Panc1 (cell line): ENCODE measurements at regions not wholly inside any gene's neighbourhood (a gene's known extent, or its start where the extent isn't known, plus 50 kb on each side); places are given as distances from the start of the nearest gene placed in this dataset.

Source experiments
- ATAC-seq: fragments of 200-7000 bp; cut with Tn5 transposase; 2 replicates; pipeline ENCODE4 v1.9.1; 2020; ENCODE audit warnings: mild to moderate bottlenecking, moderate library complexity
- BruUV-seq: library from RNA; stranded (reverse); fragments of 400-500 nt; replicated peaks from 2 replicates; lab custom pipeline; 2021; lab: Mats Ljungman, UMichigan
- CTCF ChIA-PET: fragments of 300-600 bp; sonication (Branson Sonifier 250); formaldehyde crosslinking; loops from one replicate; lab custom pipeline; 2022; ENCODE audit warnings: antibody characterized with exemption; lab: Charles Lee
- POLR2A ChIA-PET: fragments of 300-600 bp; sonication (Branson Sonifier 250); formaldehyde crosslinking; loops from one replicate; lab custom pipeline; 2022; ENCODE audit warnings: antibody characterized with exemption; lab: Charles Lee
- DNase-seq: peaks from one replicate; pipeline ENCODE4 v3.0.0-alpha.2; 2010; ENCODE audit warnings: low read depth, low spot score
- H3K27ac ChIP-seq: 2 replicates; pipeline ENCODE4 v1.5.1; 2011; ENCODE audit warnings: mild to moderate bottlenecking, low read length, inconsistent platforms
- H3K27me3 ChIP-seq: fragments of 200-500 bp; sonication (Bioruptor generic); 2 replicates; pipeline ENCODE4 v1.6.0; 2014; ENCODE audit warnings: low read length, inconsistent platforms; ENCODE audit not compliant: control insufficient read depth, insufficient read depth
- H3K36me3 ChIP-seq: fragments of 200-500 bp; sonication (Bioruptor generic); 2 replicates; pipeline ENCODE4 v1.5.1; 2014; ENCODE audit warnings: inconsistent platforms, mild to moderate bottlenecking, low read length, moderate library complexity; ENCODE audit not compliant: control insufficient read depth, insufficient read depth
- H3K4me1 ChIP-seq: 2 replicates; pipeline ENCODE4 v1.5.1; 2011; ENCODE audit warnings: inconsistent platforms, mild to moderate bottlenecking, low read length, moderate library complexity; ENCODE audit not compliant: control insufficient read depth, insufficient read depth
- H3K4me3 ChIP-seq, 2 experiments: 2 replicates each; pipeline ENCODE4 v1.5.1; 2011 to 2012; ENCODE audit warnings: low read depth in 2 of 2, low read length in 2 of 2, mild to moderate bottlenecking in 2 of 2, inconsistent platforms in 1 of 2, moderate library complexity in 1 of 2
- H3K9me3 ChIP-seq: fragments of 200-500 bp; sonication (Bioruptor generic); 2 replicates; pipeline ENCODE4 v1.5.1; 2014; ENCODE audit warnings: low read depth, mild to moderate bottlenecking, inconsistent platforms, low read length, moderate library complexity; ENCODE audit not compliant: control insufficient read depth, insufficient read depth
- POLR2AphosphoS5 ChIP-seq: IDR thresholded peaks from 2 replicates; pipeline ENCODE4 v1.6.1; 2012; ENCODE audit warnings: mild to moderate bottlenecking, low read depth, low read length, moderate library complexity
- SIN3A ChIP-seq: IDR thresholded peaks from 2 replicates; pipeline ENCODE4 v1.6.1; 2012; ENCODE audit warnings: low read depth, mild to moderate bottlenecking, low read length, moderate library complexity, borderline replicate concordance; ENCODE audit not compliant: insufficient read depth
- TCF7L2 ChIP-seq: IDR thresholded peaks from 2 replicates; pipeline ENCODE4 v1.6.1; 2011; ENCODE audit warnings: mild to moderate bottlenecking, low read depth, low read length, inconsistent platforms
- in situ Hi-C: cut with HindIII; loops from 2 replicates; pipeline ENCODE4 v1.10.0; 2016; ENCODE audit warnings: low sequenced_read_pairs, low pct_unique_long_range_greater_than_20kb
- intact Hi-C: fragments of 100-400 bp; cut with micrococcal nuclease; formaldehyde crosslinking; loops from one replicate; pipeline ENCODE4 v1.10.0; 2022; ENCODE audit not compliant: unreplicated experiment
- TF ChIP-seq, protein P1 (sequence below): fragments of 450-650 bp; IDR thresholded peaks from 2 replicates; pipeline ENCODE4 v1.5.1; 2017; ENCODE audit warnings: mild to moderate bottlenecking
- TF ChIP-seq, protein P2 (sequence below), 2 experiments: IDR thresholded peaks; 2 replicates each; pipeline ENCODE4 v1.6.1; 2011 to 2012; ENCODE audit warnings: low read depth in 2 of 2, control low read depth in 1 of 2, low read length in 1 of 2, mild to moderate bottlenecking in 1 of 2, moderate library complexity in 1 of 2; ENCODE audit not compliant: insufficient read depth in 1 of 2

DNA sequence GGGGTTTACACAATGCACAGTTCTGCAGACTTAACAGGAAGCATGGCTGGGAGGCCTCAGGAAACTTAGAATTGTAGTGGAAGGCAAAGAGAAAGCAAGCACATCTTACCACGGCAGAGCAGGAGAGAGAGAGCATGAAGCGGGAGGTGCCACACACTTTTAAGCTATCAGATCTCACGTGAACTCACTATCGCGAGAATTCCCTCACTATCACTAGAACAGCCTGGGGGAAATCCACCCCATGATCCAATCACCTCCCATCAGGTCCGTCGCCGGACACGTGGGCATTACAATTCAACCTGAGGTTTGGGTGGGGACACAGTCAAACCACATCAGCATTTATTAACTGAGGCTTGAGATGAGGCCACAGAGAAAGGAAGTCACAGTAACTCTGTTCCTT lies 326.7 kb downstream of the C16orf95 start:
- CTCF ChIA-PET: no interaction called here
- no TSS peak for BruUV-seq
- H3K9me3 ChIP-seq: no peaks in the 10 kb centered on the region
- TF ChIP-seq SIN3A (no peak), POLR2AphosphoS5 (no peak), TCF7L2 (no peak)
- TF ChIP-seq, protein P1, sequence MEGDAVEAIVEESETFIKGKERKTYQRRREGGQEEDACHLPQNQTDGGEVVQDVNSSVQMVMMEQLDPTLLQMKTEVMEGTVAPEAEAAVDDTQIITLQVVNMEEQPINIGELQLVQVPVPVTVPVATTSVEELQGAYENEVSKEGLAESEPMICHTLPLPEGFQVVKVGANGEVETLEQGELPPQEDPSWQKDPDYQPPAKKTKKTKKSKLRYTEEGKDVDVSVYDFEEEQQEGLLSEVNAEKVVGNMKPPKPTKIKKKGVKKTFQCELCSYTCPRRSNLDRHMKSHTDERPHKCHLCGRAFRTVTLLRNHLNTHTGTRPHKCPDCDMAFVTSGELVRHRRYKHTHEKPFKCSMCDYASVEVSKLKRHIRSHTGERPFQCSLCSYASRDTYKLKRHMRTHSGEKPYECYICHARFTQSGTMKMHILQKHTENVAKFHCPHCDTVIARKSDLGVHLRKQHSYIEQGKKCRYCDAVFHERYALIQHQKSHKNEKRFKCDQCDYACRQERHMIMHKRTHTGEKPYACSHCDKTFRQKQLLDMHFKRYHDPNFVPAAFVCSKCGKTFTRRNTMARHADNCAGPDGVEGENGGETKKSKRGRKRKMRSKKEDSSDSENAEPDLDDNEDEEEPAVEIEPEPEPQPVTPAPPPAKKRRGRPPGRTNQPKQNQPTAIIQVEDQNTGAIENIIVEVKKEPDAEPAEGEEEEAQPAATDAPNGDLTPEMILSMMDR: no peak
- TF ChIP-seq, protein P2, sequence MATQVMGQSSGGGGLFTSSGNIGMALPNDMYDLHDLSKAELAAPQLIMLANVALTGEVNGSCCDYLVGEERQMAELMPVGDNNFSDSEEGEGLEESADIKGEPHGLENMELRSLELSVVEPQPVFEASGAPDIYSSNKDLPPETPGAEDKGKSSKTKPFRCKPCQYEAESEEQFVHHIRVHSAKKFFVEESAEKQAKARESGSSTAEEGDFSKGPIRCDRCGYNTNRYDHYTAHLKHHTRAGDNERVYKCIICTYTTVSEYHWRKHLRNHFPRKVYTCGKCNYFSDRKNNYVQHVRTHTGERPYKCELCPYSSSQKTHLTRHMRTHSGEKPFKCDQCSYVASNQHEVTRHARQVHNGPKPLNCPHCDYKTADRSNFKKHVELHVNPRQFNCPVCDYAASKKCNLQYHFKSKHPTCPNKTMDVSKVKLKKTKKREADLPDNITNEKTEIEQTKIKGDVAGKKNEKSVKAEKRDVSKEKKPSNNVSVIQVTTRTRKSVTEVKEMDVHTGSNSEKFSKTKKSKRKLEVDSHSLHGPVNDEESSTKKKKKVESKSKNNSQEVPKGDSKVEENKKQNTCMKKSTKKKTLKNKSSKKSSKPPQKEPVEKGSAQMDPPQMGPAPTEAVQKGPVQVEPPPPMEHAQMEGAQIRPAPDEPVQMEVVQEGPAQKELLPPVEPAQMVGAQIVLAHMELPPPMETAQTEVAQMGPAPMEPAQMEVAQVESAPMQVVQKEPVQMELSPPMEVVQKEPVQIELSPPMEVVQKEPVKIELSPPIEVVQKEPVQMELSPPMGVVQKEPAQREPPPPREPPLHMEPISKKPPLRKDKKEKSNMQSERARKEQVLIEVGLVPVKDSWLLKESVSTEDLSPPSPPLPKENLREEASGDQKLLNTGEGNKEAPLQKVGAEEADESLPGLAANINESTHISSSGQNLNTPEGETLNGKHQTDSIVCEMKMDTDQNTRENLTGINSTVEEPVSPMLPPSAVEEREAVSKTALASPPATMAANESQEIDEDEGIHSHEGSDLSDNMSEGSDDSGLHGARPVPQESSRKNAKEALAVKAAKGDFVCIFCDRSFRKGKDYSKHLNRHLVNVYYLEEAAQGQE (IDR thresholded peaks at IDR 0.05; ENCODE audit: insufficient read depth in 1 of 2, low read depth in 2 of 2, low read length in 1 of 2): no peak
- DNase-seq: no peak
- ATAC-seq: no peak
- H3K27ac ChIP-seq: no peak overlapping the region
- POLR2A ChIA-PET: no interaction called here
- no peaks in the 10 kb centered on the region for H3K36me3 ChIP-seq
- no peaks in the 10 kb centered on the region for H3K4me1 ChIP-seq
- in situ Hi-C loops: no loop called here
- intact Hi-C loops: no loop called here
- no peak overlapping the region for H3K4me3 ChIP-seq
- H3K27me3 ChIP-seq: no peaks in the 10 kb centered on the region

DNA sequence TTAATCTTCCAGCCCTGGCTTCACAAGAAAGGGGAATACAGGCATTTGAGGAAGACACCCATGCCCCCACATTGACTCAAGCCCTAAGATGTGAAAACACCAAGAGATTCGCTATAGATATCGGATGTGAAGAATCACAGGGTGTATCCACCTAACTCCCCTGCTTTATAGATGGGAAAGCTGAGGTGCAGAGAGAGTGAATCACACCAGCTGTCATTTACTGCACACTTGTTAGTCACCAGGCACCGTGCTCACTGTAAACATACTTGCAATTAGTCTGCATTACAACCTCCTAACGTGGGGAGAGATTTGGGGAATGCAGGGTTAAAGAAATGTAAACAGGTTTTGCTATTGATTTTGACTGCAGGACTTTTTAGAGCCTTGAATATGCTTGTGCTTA lies 325.5 kb downstream of the C16orf95 start:
- no TSS peak for BruUV-seq
- H3K36me3 ChIP-seq: no peaks in the 10 kb centered on the region

More for the DNA sequence above, 325.5 kb downstream of the C16orf95 start:
- no peak overlapping the region for H3K4me3 ChIP-seq
- no peaks in the 10 kb centered on the region for H3K9me3 ChIP-seq
- ChIA-PET CTCF (no interaction called here), POLR2A (no interaction called here)
- H3K27ac ChIP-seq: no peak overlapping the region
- in situ Hi-C loops: no loop called here
- no peak for TF ChIP-seq POLR2AphosphoS5
- TF ChIP-seq, protein P1: no peak
- TF ChIP-seq, protein P2 (IDR thresholded peaks at IDR 0.05; ENCODE audit: insufficient read depth in 1 of 2, low read depth in 2 of 2, low read length in 1 of 2): no peak
- H3K4me1 ChIP-seq: no peaks in the 10 kb centered on the region
- ATAC-seq: no peak
- H3K27me3 ChIP-seq: no peaks in the 10 kb centered on the region
- intact Hi-C loops: no loop called here
- DNase-seq: no peak
